Osteoblast (primary cell): ENCODE measurements at regions not wholly inside any gene's neighbourhood (a gene's known extent, or its start where the extent isn't known, plus 50 kb on each side); places are given as distances from the start of the nearest gene placed in this dataset.

Experiments used
- DNase-seq: peaks from one replicate; pipeline ENCODE4 v3.0.0; 2011; ENCODE audit warnings: low spot score, mixed read lengths; ENCODE audit not compliant: insufficient read length; ENCODE audit errors: missing footprints
- H2AFZ ChIP-seq: 2 replicates; pipeline ENCODE4 v1.6.0; 2011; ENCODE audit warnings: mild to moderate bottlenecking, low read length
- H3K27ac ChIP-seq: 2 replicates; pipeline ENCODE4 v1.5.1; 2011; ENCODE audit warnings: mild to moderate bottlenecking, low read depth, low read length, moderate library complexity
- H3K27me3 ChIP-seq: 2 replicates; pipeline ENCODE4 v1.6.0; 2012; ENCODE audit warnings: mild to moderate bottlenecking, control low read depth, inconsistent platforms, low read length, moderate library complexity; ENCODE audit not compliant: insufficient read depth
- H3K36me3 ChIP-seq: 2 replicates; pipeline ENCODE4 v1.5.1; 2011; ENCODE audit warnings: mild to moderate bottlenecking, low read length, control low read depth, moderate library complexity; ENCODE audit not compliant: insufficient read depth
- H3K4me1 ChIP-seq: 2 replicates; pipeline ENCODE4 v1.5.1; 2011; ENCODE audit warnings: mild to moderate bottlenecking, low read length, control low read depth, moderate library complexity; ENCODE audit not compliant: insufficient read depth
- H3K4me2 ChIP-seq: 2 replicates; pipeline ENCODE4 v1.6.0; 2011; ENCODE audit warnings: mild to moderate bottlenecking, low read length; ENCODE audit not compliant: insufficient read depth
- H3K4me3 ChIP-seq: fragments of 200-600 bp; sonication (generic); 3 replicates; pipeline ENCODE4 v1.5.1; 2012; ENCODE audit warnings: mild to moderate bottlenecking, low read length, inconsistent platforms; ENCODE audit not compliant: insufficient read depth
- H3K79me2 ChIP-seq: 2 replicates; pipeline ENCODE4 v1.6.0; 2012; ENCODE audit warnings: mild to moderate bottlenecking, low read length, control low read depth, inconsistent platforms; ENCODE audit not compliant: insufficient read depth
- H3K9me3 ChIP-seq: 2 replicates; pipeline ENCODE4 v1.5.1; 2011; ENCODE audit warnings: low read depth, low read length, control low read depth
- H4K20me1 ChIP-seq: 2 replicates; pipeline ENCODE4 v1.6.0; 2012; ENCODE audit warnings: mild to moderate bottlenecking, low read length, control low read depth; ENCODE audit not compliant: insufficient read depth
- TF ChIP-seq, protein P1 (sequence below): IDR thresholded peaks from 2 replicates; pipeline ENCODE4 v1.5.1; 2011; ENCODE audit warnings: mild to moderate bottlenecking, low read depth, low read length, moderate library complexity; ENCODE audit errors: extremely low read depth

DNA sequence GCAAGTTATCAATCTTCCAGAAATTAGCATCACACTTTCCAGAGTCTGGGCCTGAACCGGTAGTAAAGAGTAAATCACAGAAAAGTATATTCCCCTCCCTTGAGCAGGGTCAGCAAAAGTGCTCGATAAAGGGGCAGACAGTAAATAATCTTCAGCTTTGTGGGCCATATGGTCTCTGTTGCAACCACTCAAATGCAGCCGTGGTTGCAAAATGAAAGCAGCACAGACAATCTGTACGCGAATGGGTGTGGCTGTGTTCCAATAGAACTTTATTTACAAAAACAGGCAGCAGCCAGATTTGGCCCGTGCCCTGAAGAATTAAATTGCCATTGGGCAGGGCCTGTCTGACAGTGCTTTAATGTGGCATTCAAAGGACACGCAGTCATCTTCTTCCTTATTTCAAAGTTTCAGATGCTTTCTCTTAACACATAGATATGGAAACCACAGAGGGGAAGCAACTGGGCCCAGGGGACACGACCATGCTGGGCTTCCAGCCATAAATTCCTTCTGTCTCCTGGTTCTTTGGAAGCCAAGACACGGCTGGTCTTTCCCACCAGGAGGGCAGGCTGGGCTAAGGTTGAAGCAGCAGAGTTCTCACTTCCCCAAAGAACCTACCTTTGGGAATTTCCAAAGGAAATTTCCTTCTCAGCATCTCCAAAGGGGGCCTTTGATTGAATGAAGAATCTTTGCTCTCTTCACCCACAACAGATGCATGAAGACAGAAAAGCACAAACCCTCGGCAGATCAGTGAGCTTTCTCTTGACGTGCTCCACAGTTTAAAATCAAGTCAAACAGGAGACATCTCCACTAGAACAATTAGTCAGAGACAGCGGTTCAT, 489.8 kb upstream of the PROK2 start:
- Histone ChIP-seq H4K20me1 (no peaks in the 10 kb centered on the region), H3K4me1 (peaks cover 32% of the 10 kb centered on the region), H3K4me3 (peak overlapping the region; percentile 31), H3K27ac (peak overlapping the region; percentile 4), H3K4me2 (peak overlapping the region; percentile 72), H3K9me3 (peaks cover 2% of the 10 kb centered on the region), H2AFZ (peak overlapping the region; percentile 5), H3K27me3 (peaks cover 23% of the 10 kb centered on the region), H3K36me3 (no peaks in the 10 kb centered on the region), H3K79me2 (no peaks in the 10 kb centered on the region)
- peak; percentile 82 for DNase-seq
- TF ChIP-seq, protein P1, sequence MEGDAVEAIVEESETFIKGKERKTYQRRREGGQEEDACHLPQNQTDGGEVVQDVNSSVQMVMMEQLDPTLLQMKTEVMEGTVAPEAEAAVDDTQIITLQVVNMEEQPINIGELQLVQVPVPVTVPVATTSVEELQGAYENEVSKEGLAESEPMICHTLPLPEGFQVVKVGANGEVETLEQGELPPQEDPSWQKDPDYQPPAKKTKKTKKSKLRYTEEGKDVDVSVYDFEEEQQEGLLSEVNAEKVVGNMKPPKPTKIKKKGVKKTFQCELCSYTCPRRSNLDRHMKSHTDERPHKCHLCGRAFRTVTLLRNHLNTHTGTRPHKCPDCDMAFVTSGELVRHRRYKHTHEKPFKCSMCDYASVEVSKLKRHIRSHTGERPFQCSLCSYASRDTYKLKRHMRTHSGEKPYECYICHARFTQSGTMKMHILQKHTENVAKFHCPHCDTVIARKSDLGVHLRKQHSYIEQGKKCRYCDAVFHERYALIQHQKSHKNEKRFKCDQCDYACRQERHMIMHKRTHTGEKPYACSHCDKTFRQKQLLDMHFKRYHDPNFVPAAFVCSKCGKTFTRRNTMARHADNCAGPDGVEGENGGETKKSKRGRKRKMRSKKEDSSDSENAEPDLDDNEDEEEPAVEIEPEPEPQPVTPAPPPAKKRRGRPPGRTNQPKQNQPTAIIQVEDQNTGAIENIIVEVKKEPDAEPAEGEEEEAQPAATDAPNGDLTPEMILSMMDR: no peak

DNA sequence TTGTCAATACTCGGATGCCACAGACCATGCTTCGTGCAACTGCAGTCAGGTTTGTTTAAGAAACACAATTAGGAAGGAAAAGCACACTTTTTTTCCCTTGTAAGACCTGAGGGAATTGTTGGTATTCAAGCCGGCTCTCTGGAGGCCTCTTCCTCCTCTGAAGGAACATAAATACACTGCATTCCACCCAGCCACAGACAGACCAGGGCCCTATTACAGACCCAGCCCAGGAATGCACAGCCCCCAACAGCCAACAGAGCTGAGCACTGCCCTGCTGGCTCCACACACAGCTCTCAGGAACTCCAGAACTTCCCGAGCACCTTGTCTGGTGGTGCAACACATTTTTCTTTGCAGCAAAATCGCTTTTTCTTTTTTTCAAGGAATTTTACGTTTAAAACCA, 488.7 kb upstream of the PROK2 start:
- Histone ChIP-seq H4K20me1 (no peaks in the 10 kb centered on the region), H2AFZ (no peak overlapping the region), H3K4me3 (no peak overlapping the region), H3K4me2 (peak overlapping the region; percentile 72), H3K27me3 (peaks cover 13% of the 10 kb centered on the region), H3K9me3 (peaks cover 2% of the 10 kb centered on the region), H3K27ac (no peak overlapping the region), H3K36me3 (no peaks in the 10 kb centered on the region), H3K79me2 (no peaks in the 10 kb centered on the region), H3K4me1 (peaks cover 35% of the 10 kb centered on the region)
- peak; percentile 84 for DNase-seq
- TF ChIP-seq, protein P1: no peak

DNA sequence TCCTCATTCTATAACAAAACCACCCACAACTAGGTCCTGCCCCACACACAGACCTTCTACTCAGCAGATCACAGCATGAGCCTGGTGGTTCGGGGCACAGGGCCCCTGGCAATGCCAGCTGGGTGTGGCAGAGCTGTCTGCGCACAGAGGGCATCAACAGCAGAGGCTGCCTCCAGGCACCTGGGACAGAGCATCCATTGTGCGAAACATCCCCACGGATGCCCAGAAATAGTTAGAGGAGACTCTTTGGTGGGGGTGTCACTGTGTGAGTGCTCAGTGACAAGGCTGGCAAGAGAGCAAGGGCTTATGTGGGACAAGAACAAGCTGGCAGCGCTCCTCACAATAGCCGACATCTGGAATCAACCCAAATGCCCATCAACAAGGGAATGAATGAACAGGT, 487.4 kb upstream of the PROK2 start:
- TF ChIP-seq, protein P1: no peak
- no peak for DNase-seq
- H3K27ac ChIP-seq: no peak overlapping the region
- peaks cover 35% of the 10 kb centered on the region for H3K4me1 ChIP-seq
- peaks cover 6% of the 10 kb centered on the region for H3K27me3 ChIP-seq
- no peaks in the 10 kb centered on the region for H3K79me2 ChIP-seq
- H3K4me2 ChIP-seq: no peak overlapping the region
- peaks cover 2% of the 10 kb centered on the region for H3K9me3 ChIP-seq
- H3K4me3 ChIP-seq: no peak overlapping the region
- H3K36me3 ChIP-seq: no peaks in the 10 kb centered on the region
- no peaks in the 10 kb centered on the region for H4K20me1 ChIP-seq
- no peak overlapping the region for H2AFZ ChIP-seq

DNA sequence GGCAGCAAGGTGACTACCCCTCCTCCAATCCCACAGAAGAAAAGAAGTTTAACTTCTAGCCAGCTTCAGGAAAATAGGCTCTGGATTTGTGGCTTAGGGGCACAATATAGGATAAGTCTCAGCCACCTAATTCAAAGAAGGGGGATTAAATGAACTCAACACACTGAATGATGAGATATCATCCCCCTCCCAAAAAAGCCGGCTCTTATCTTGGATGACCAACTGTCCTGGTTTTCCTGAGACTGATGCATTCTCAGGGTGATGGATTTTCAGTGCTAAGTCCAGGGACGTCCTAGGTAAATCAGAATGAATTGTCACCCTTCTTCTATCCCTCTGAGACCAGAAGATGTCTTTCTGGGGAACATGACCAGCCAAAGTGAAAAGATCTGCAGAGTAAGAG, 487.0 kb upstream of the PROK2 start:
- no peaks in the 10 kb centered on the region for H4K20me1 ChIP-seq
- no peaks in the 10 kb centered on the region for H3K79me2 ChIP-seq
- peaks cover 2% of the 10 kb centered on the region for H3K27me3 ChIP-seq
- peaks cover 35% of the 10 kb centered on the region for H3K4me1 ChIP-seq
- H2AFZ ChIP-seq: no peak overlapping the region
- H3K36me3 ChIP-seq: no peaks in the 10 kb centered on the region
- TF ChIP-seq, protein P1: no peak
- no peak overlapping the region for H3K4me2 ChIP-seq
- H3K4me3 ChIP-seq: no peak overlapping the region
- H3K27ac ChIP-seq: no peak overlapping the region
- DNase-seq: no peak
- no peaks in the 10 kb centered on the region for H3K9me3 ChIP-seq
